GM12872 (cell line): ENCODE measurements at regions not wholly inside any gene's neighbourhood (a gene's known extent, or its start where the extent isn't known, plus 50 kb on each side); places are given as distances from the start of the nearest gene placed in this dataset.

Experiments
- TF ChIP-seq, protein P1 (sequence below): IDR thresholded peaks from 3 replicates; pipeline ENCODE4 v1.5.1; 2011; ENCODE audit warnings: low read depth, mild to moderate bottlenecking, low read length, moderate library complexity; ENCODE audit not compliant: insufficient read depth

DNA sequence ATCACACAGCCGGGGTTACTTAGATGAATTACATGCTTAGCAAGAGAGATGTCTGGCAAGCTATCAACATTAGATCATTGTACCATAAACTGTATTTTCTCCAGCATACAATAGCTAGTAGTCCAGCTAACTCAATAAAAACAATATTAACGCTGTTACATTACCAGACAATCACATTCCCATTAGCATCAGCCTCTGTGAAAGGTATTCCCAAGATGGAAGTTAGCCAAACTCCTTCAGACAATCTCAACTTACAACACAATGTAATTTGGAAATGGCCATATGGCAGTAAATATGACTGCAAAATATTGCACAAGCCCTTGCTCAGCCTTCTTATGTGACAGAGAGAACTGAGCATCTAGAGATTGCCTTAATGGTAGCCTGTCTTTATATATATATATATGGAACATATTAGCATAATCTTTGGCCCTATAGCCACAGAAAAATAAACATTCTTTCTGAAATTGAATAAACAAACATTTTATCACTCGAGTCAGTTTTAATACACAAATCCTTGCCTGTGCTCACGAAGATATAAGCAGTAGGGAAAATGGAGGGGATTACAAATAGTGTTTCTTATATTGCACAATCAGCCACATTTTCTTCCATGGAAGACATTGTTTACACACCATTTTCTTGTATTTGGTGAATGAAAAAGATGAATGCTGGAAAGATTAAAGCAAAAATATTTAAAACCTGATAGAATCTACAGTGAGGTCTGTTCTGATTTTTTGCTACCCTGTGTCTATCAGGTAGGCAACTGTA is 1060.5 kb downstream of the DIAPH3 start:
- TF ChIP-seq, protein P1, sequence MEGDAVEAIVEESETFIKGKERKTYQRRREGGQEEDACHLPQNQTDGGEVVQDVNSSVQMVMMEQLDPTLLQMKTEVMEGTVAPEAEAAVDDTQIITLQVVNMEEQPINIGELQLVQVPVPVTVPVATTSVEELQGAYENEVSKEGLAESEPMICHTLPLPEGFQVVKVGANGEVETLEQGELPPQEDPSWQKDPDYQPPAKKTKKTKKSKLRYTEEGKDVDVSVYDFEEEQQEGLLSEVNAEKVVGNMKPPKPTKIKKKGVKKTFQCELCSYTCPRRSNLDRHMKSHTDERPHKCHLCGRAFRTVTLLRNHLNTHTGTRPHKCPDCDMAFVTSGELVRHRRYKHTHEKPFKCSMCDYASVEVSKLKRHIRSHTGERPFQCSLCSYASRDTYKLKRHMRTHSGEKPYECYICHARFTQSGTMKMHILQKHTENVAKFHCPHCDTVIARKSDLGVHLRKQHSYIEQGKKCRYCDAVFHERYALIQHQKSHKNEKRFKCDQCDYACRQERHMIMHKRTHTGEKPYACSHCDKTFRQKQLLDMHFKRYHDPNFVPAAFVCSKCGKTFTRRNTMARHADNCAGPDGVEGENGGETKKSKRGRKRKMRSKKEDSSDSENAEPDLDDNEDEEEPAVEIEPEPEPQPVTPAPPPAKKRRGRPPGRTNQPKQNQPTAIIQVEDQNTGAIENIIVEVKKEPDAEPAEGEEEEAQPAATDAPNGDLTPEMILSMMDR = no peak

DNA sequence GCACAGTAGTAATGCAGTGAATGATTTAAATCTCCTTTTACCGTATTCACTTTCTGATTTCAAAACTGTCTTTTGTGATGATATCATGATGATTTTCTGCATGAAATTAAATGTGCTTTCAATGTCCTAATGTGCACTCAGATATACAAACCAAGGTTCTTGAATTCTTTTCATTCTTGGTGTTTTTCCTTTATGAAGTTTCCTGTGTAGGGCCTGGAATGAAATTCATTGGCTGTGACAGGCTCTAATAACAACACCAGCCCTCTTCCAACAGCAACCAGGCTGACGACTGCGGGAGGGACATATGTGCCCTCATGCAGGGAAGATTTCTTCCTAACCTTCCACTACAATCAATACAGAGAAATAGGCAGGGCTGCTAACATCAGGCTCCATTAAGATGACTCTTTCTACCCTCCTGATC is 1052.0 kb downstream of the DIAPH3 start:
- TF ChIP-seq, protein P1 = no peak

DNA sequence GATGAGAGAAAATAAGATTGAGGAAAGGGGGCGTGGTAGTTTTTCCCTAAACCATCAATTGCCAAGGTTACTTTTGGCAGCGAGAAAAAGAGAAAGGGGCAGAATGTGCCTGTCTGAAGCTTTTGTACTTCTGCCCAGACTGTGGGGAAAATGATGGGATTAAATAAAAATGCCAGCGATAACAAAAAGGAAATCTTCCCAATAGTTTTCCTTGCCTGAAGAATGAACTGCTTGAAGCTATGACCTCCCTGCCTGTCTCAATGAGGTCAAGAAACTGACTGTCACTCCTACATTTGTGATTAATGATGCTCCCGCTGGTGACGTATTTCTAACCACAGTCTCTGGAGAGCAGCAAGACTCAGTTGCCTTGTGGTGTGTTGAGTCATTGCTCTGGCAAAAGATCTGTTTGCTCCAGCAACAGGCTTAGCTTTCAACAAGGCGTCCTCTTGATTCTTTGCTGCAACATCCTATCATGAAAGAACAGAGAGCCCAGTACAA is 1051.5 kb downstream of the DIAPH3 start:
- TF ChIP-seq, protein P1 = no peak

DNA sequence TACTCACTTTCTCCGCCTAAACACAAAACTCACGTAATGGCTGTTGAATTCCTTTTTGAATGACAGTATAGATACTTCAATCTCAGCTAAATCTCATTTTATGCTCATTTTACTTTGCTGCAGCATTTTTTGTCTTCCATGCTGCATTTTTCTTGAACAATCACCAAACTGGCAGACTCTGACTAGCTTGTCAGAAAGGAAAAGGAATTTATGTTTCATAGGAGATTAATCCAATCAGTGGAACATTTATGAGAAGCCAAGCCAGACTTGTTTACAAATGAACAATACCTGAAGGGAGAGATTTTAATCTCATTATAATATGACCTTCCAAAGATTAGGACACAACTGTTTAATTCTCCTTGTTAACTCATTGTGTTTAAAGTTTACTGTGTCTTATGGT is 1044.3 kb downstream of the DIAPH3 start:
- TF ChIP-seq, protein P1 = no peak

DNA sequence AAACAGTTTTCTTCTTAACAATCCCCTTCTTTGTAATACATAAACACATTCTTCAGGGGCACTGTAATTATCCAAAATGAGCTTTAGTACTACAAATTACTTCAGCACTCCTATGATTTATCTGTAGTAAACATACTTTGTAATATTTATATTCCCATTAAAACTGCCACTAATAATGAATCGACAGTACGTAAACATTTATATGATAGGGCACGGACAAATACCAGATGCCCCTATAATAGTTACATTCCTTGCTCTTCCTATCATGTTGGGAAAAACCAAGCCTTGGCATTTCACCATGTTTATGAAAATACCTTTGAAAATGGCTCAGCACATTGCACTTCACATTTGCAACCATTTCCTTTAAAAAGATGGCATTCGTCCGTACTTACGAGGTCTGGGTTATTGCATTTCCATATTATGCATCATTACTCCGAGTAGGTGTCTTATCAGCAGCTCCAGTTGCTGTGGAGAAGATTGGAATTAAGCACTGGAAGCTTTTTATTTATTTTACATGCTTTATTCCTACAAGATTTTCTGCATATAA is 1043.4 kb downstream of the DIAPH3 start:
- TF ChIP-seq, protein P1 = no peak

DNA sequence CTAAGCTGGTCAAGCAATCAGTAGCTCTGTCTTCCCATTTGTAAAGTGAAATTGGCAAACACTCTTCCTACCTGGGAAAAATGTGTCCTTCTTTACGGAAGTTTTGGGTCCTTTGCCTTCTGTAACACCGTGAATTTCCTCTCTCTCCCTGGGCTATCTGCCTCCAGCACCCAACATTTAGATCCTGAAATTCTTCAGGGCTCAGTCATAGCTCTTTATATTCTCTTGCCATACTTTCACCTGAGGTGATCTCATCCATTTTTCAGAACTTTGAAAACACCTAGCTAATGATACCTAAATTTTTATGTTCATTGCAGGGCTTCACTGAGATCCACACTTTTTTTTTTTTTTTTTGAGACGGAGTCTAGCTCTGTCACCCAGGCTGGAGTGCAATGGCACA is 1042.2 kb downstream of the DIAPH3 start:
- TF ChIP-seq, protein P1 = no peak

DNA sequence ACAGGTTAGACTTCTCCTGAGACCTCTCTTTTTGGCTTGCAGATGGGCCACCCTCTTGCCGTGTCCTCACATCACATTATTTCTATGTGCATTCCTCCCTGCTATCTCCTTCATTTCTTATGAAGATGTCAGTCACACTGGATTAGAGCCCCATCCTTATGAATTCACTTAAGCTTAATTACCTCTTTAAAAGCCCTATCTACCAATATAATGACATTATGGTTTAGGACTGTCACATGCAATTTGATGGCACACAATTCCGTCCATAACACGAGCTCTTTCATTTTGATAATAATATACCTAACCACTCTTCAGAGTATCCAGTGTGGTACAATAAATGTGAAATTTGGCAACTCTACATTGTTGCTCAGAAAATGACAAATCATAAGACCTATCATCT is 1037.3 kb downstream of the DIAPH3 start:
- TF ChIP-seq, protein P1 = no peak
